Kasumi-1 (cell line): ENCODE measurements at regions not wholly inside any gene's neighbourhood (a gene's known extent, or its start where the extent isn't known, plus 50 kb on each side); places are given as distances from the start of the nearest gene placed in this dataset.
"Not testable (repeated sequence)": the region's sequence is repeated elsewhere in the genome, so short reads cannot be mapped to it uniquely, and the experiment has no call there.

Source experiments
- DNase-seq, 2 experiments: peaks; one replicate each; lab custom pipeline; 2025; lab: John Stamatoyannopoulos, UW

- DNase-seq, result no peak
Measured at GRCh38 chr4:152063621-152064240, 302.9 kb upstream of the GATB start.

GRCh38 chr4:152062936-152063620, 302.3 kb upstream of the GATB start:
- DNase-seq, result no peak

- DNase-seq, result no peak
Measured at GRCh38 chr4:152054731-152055130, 293.9 kb upstream of the GATB start.

- DNase-seq, result no peak
Measured at GRCh38 chr4:152052451-152053057, 291.7 kb upstream of the GATB start.

GRCh38 chr4:152051332-152051731, 290.5 kb upstream of the GATB start:
- DNase-seq, result not testable (repeated sequence)

- DNase-seq, result no peak
Measured at GRCh38 chr4:152050106-152050505, 289.3 kb upstream of the GATB start.

- no peak for DNase-seq
Measured at GRCh38 chr4:152047451-152047850, 286.6 kb upstream of the GATB start.

- DNase-seq, result no peak
Measured at GRCh38 chr4:152045807-152046571, 285.2 kb upstream of the GATB start.

GRCh38 chr4:152045449-152045806, 284.6 kb upstream of the GATB start:
- DNase-seq, result no peak

GRCh38 chr4:152044331-152045036, 283.7 kb upstream of the GATB start:
- DNase-seq, result no peak

GRCh38 chr4:152041295-152041694, 280.5 kb upstream of the GATB start:
- DNase-seq, result no peak

- DNase-seq, result no peak
Measured at GRCh38 chr4:152039691-152040090, 278.9 kb upstream of the GATB start.

- DNase-seq, result no peak
Measured at GRCh38 chr4:152039023-152039481, 278.2 kb upstream of the GATB start.

- no peak for DNase-seq
Measured at GRCh38 chr4:152038238-152038637, 277.4 kb upstream of the GATB start.

- no peak for DNase-seq
Measured at GRCh38 chr4:152037435-152037834, 276.6 kb upstream of the GATB start.

- DNase-seq, result no peak
Measured at GRCh38 chr4:152033621-152034020, 272.8 kb upstream of the GATB start.

GRCh38 chr4:152032722-152033131, 271.9 kb upstream of the GATB start:
- DNase-seq, result no peak

- peak in 1 of 2 experiments; percentile 2 for DNase-seq
Measured at GRCh38 chr4:152029631-152030030, 268.8 kb upstream of the GATB start.

GRCh38 chr4:152028131-152028530, 267.3 kb upstream of the GATB start:
- no peak for DNase-seq

- DNase-seq, result no peak
Measured at GRCh38 chr4:152024881-152025280, 264.1 kb upstream of the GATB start.

- no peak for DNase-seq
Measured at GRCh38 chr4:152023674-152024073, 262.9 kb upstream of the GATB start.

GRCh38 chr4:152022543-152022942, 261.7 kb upstream of the GATB start:
- DNase-seq, result no peak
